Neural cell (in vitro differentiated cells): ENCODE measurements at regions not wholly inside any gene's neighbourhood (a gene's known extent, or its start where the extent isn't known, plus 50 kb on each side); places are given as distances from the start of the nearest gene placed in this dataset.

ENCODE experiments used
- EP300 ChIP-seq: fragments of 450-650 bp; conservative IDR thresholded peaks from 2 replicates; pipeline ENCODE4 v1.6.1; 2014; ENCODE audit warnings: antibody characterized with exemption, mild to moderate bottlenecking, moderate library complexity; ENCODE audit not compliant: poor library complexity, severe bottlenecking
- EZH2 ChIP-seq: fragments of 200-600, 300-800 bp; shearing (Covaris generic), sonication (generic); IDR thresholded peaks from 2 replicates; pipeline ENCODE4 v1.6.1; 2014; ENCODE audit warnings: antibody characterized with exemption, low read length, borderline replicate concordance, mild to moderate bottlenecking; ENCODE audit not compliant: insufficient read depth, poor library complexity, severe bottlenecking
- POLR2AphosphoS5 ChIP-seq: IDR thresholded peaks from 2 replicates; pipeline ENCODE4 v1.6.1; 2012
- TAF1 ChIP-seq: IDR thresholded peaks from 2 replicates; pipeline ENCODE4 v1.6.1; 2012; ENCODE audit warnings: low read depth
- TF ChIP-seq, protein P1 (sequence below): fragments of 450-650 bp; IDR thresholded peaks from 2 replicates; pipeline ENCODE4 v1.5.1; 2014; ENCODE audit warnings: antibody characterized with exemption, mild to moderate bottlenecking, moderate library complexity; ENCODE audit not compliant: poor library complexity, severe bottlenecking
- TF ChIP-seq, protein P2 (sequence below): IDR thresholded peaks from 2 replicates; pipeline ENCODE4 v1.6.1; 2012; ENCODE audit warnings: borderline replicate concordance

DNA sequence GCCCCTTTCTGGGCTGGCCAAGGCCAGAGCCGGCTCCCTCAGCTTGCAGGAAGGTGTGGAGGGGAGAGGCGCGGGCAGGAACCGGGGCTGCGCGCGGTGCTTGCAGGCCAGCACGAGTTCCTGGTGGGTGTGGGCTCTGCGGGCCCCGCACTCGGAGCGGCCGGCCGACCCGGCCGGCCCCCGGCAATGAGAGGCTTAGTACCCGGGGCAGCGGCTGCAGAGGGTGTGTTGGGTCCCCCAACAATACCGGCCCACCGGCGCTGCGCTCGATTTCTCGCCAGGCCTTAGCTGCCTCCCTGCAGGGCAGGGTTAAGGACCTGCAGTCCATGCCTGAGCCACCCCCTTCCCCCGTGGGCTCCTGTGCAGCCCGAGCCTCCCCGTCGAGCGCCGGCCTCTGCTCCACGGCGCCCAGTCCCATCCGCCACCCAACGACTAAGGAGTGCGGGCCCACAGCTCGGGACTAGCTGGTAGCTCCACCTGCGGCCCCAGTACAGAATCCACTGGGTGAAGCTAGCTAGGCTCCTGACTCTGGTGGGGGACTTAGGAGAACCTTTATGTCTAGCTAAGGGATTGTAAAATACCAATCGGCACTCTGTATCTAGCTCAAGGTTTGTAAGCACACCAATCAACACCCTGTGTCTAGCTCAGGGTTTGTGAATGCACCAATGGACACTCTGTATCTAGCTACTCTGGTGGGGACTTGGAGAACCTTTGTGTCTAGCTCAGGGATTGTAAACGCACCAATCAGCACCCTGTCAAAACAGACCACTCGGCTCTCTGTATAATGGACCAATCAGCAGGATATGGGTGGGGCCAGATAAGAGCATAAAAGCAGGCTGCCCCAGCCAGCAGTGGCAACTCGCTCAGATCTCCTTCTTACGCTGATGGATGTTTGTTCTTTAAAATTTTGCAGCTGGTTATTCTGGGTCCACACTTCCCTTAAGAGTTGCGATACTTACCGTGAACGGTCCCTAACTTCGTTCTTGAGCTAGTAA, 167.4 kb upstream of the RREB1 start:
- TF ChIP-seq, protein P1, sequence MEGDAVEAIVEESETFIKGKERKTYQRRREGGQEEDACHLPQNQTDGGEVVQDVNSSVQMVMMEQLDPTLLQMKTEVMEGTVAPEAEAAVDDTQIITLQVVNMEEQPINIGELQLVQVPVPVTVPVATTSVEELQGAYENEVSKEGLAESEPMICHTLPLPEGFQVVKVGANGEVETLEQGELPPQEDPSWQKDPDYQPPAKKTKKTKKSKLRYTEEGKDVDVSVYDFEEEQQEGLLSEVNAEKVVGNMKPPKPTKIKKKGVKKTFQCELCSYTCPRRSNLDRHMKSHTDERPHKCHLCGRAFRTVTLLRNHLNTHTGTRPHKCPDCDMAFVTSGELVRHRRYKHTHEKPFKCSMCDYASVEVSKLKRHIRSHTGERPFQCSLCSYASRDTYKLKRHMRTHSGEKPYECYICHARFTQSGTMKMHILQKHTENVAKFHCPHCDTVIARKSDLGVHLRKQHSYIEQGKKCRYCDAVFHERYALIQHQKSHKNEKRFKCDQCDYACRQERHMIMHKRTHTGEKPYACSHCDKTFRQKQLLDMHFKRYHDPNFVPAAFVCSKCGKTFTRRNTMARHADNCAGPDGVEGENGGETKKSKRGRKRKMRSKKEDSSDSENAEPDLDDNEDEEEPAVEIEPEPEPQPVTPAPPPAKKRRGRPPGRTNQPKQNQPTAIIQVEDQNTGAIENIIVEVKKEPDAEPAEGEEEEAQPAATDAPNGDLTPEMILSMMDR, result no peak
- TF ChIP-seq EZH2 (no peak), TAF1 (no peak), POLR2AphosphoS5 (no peak), EP300 (no peak)
- TF ChIP-seq, protein P2, sequence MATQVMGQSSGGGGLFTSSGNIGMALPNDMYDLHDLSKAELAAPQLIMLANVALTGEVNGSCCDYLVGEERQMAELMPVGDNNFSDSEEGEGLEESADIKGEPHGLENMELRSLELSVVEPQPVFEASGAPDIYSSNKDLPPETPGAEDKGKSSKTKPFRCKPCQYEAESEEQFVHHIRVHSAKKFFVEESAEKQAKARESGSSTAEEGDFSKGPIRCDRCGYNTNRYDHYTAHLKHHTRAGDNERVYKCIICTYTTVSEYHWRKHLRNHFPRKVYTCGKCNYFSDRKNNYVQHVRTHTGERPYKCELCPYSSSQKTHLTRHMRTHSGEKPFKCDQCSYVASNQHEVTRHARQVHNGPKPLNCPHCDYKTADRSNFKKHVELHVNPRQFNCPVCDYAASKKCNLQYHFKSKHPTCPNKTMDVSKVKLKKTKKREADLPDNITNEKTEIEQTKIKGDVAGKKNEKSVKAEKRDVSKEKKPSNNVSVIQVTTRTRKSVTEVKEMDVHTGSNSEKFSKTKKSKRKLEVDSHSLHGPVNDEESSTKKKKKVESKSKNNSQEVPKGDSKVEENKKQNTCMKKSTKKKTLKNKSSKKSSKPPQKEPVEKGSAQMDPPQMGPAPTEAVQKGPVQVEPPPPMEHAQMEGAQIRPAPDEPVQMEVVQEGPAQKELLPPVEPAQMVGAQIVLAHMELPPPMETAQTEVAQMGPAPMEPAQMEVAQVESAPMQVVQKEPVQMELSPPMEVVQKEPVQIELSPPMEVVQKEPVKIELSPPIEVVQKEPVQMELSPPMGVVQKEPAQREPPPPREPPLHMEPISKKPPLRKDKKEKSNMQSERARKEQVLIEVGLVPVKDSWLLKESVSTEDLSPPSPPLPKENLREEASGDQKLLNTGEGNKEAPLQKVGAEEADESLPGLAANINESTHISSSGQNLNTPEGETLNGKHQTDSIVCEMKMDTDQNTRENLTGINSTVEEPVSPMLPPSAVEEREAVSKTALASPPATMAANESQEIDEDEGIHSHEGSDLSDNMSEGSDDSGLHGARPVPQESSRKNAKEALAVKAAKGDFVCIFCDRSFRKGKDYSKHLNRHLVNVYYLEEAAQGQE, result no peak
